Tibial artery (tissue), 4 donors: ENCODE measurements at regions not wholly inside any gene's neighbourhood (a gene's known extent, or its start where the extent isn't known, plus 50 kb on each side); places are given as distances from the start of the nearest gene placed in this dataset.

Source experiments
- DNase-seq, 2 donors: peaks; one replicate each; pipeline ENCODE4 v3.0.0-alpha.2; 2019
- H3K27ac ChIP-seq, 2 donors: fragments of 200-600 bp; sonication (generic) in 1 of 2; 1 replicate in 1 of 2; 2 replicates in 1 of 2; pipeline ENCODE4 v1.5.1; 2018 to 2019; ENCODE audit warnings: mild to moderate bottlenecking in 1 of 2
- H3K27me3 ChIP-seq, 2 donors: fragments of 200-600 bp; sonication (generic) in 1 of 2; one replicate each; pipeline versions ENCODE4 v1.5.1 to v1.6.0; 2016 to 2019
- H3K36me3 ChIP-seq, 3 donors: fragments of 200-600 bp; sonication (generic) in 2 of 3; one replicate each; pipeline ENCODE4 v1.5.1; 2016 to 2019; ENCODE audit warnings: mild to moderate bottlenecking in 2 of 3
- H3K4me1 ChIP-seq, 4 donors: fragments of 200-600 bp; sonication (generic) in 2 of 4; 1 replicate in 3 of 4; 2 replicates in 1 of 4; pipeline ENCODE4 v1.5.1; 2016 to 2019
- H3K4me3 ChIP-seq, 2 donors: fragments of 200-600 bp; sonication (generic) in 1 of 2; 1 replicate in 1 of 2; 2 replicates in 1 of 2; pipeline ENCODE4 v1.5.1; 2018 to 2019; ENCODE audit warnings: mild to moderate bottlenecking in 2 of 2
- H3K9me3 ChIP-seq, 3 donors: fragments of 200-600 bp; sonication (generic) in 1 of 3; one replicate each; pipeline ENCODE4 v1.5.1; 2016 to 2019
- CTCF ChIP-seq, 2 experiments: fragments of 200-600 bp in 1 of 2; fragments of 450-650 bp in 1 of 2; IDR thresholded peaks; one replicate each; pipeline ENCODE4 v1.5.1; 2017 to 2019; ENCODE audit warnings: antibody characterized with exemption in 2 of 2, mild to moderate bottlenecking in 1 of 2, moderate library complexity in 1 of 2
- intact Hi-C: fragments of 100-400 bp; cut with DNase I; formaldehyde crosslinking; loops from one replicate; pipeline ENCODE4 v1.15.0; 2023; ENCODE audit warnings: low total_unique reads

- no peaks in the 10 kb centered on the region for H3K4me1 ChIP-seq
- no peak for DNase-seq
- no peaks in the 10 kb centered on the region for H3K36me3 ChIP-seq
- H3K27ac ChIP-seq = no peak overlapping the region
- no peaks in the 10 kb centered on the region for H3K9me3 ChIP-seq
- no peak overlapping the region for H3K4me3 ChIP-seq
- H3K27me3 ChIP-seq = no peaks in the 10 kb centered on the region
- intact Hi-C loops = no loop called here
- no peak for TF ChIP-seq CTCF (IDR thresholded peaks at IDR 0.05)
Observed at GRCh38 chr4:182068920-182069319, 174.3 kb upstream of the TENM3 start.

DNA sequence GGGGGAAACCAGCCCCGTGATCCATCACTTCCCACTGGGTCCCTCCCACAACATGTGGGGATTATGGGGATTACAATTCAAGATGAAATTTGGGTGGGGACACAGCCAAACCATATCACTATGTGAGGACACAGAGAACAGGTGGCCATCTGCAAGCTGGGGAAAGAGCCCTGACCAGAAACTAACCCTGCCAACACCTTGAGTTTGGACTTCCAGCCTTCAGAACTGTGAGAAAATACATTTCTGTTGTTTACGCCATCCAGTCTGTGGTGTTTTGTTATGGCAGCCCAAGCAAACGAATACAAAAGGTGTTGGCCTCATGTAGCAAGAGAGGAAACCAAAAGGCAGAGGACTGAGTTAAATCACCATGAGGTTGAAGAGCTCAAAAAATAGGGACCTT, 169.9 kb upstream of the TENM3 start:
- no peak for DNase-seq
- H3K36me3 ChIP-seq = no peaks in the 10 kb centered on the region
- H3K9me3 ChIP-seq = no peaks in the 10 kb centered on the region
- no peaks in the 10 kb centered on the region for H3K27me3 ChIP-seq
- H3K4me1 ChIP-seq = no peaks in the 10 kb centered on the region
- H3K4me3 ChIP-seq = no peak overlapping the region
- intact Hi-C loops = no loop called here
- no peak overlapping the region for H3K27ac ChIP-seq
- no peak for TF ChIP-seq CTCF (IDR thresholded peaks at IDR 0.05)

DNA sequence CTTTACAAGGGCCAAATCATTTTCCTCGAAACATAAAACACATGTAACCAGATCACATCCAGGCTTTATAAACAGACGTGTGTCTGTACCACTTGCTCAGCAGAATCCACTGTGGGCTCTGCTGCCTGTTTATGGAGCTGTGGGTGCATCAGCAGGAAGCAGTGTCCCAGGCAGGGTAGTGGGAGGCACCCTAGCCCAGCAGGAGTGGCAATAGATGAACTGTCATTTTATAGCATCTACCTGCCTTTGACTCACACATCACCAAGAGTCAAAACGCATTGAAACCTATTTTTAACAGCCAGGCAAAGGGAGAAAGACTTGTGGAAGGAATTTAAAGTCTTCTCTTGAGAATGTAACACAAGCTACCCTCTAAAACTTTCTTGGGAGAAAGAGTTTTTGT, 169.1 kb upstream of the TENM3 start:
- H3K4me3 ChIP-seq = no peak overlapping the region
- no peaks in the 10 kb centered on the region for H3K36me3 ChIP-seq
- no peaks in the 10 kb centered on the region for H3K27me3 ChIP-seq
- DNase-seq = no peak
- no peaks in the 10 kb centered on the region for H3K4me1 ChIP-seq
- H3K27ac ChIP-seq = no peak overlapping the region
- intact Hi-C loops = no loop called here
- no peak for TF ChIP-seq CTCF (IDR thresholded peaks at IDR 0.05)
- no peaks in the 10 kb centered on the region for H3K9me3 ChIP-seq

DNA sequence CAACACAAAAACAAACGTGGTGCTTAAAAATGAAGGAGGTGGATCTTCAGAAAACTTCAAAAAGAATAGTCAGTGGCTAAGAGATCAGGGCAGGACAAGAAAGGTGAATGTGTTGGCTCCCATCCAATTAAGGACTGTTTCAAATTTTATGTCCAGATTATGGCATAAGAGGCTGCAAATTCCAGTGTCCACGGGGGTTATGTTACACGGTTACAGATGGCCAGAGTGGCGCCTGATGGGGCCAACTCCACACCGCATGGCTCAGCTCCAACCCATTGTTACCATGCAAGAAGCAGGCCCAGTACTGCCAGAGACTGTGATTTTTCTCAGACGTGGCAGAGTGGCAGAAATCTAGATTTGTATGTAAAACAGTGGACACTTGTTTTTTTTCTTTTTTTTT, 168.4 kb upstream of the TENM3 start:
- no peaks in the 10 kb centered on the region for H3K27me3 ChIP-seq

GRCh38 chr4:182082910-182083309, 160.3 kb upstream of the TENM3 start:
- Histone ChIP-seq H3K36me3 (no peaks in the 10 kb centered on the region), H3K27ac (no peak overlapping the region), H3K4me1 (no peaks in the 10 kb centered on the region), H3K27me3 (no peaks in the 10 kb centered on the region), H3K9me3 (no peaks in the 10 kb centered on the region), H3K4me3 (no peak overlapping the region)
- TF ChIP-seq CTCF (IDR thresholded peaks at IDR 0.05) = no peak
- intact Hi-C loops = no loop called here
- no peak for DNase-seq

More for the DNA sequence above, 168.4 kb upstream of the TENM3 start:
- DNase-seq = no peak
- Histone ChIP-seq H3K9me3 (no peaks in the 10 kb centered on the region), H3K4me3 (no peak overlapping the region), H3K36me3 (no peaks in the 10 kb centered on the region), H3K4me1 (no peaks in the 10 kb centered on the region), H3K27ac (no peak overlapping the region)
- no peak for TF ChIP-seq CTCF (IDR thresholded peaks at IDR 0.05)
- intact Hi-C loops = no loop called here

GRCh38 chr4:182083671-182084410, 159.4 kb upstream of the TENM3 start:
- H3K27ac ChIP-seq = no peak overlapping the region
- no peaks in the 10 kb centered on the region for H3K27me3 ChIP-seq
- no peak overlapping the region for H3K4me3 ChIP-seq
- no peak for TF ChIP-seq CTCF (IDR thresholded peaks at IDR 0.05)
- intact Hi-C loops = no loop called here
- no peaks in the 10 kb centered on the region for H3K4me1 ChIP-seq
- H3K9me3 ChIP-seq = no peaks in the 10 kb centered on the region
- H3K36me3 ChIP-seq = no peaks in the 10 kb centered on the region
- DNase-seq = no peak
